HG02610 (cell line): ENCODE measurements at regions not wholly inside any gene's neighbourhood (a gene's known extent, or its start where the extent isn't known, plus 50 kb on each side); places are given as distances from the start of the nearest gene placed in this dataset.
"Not testable (repeated sequence)": the region's sequence is repeated elsewhere in the genome, so short reads cannot be mapped to it uniquely, and the experiment has no call there.

Experiments used
- ATAC-seq: cut with Tn5 transposase; IDR thresholded peaks from one replicate; pipeline ENCODE4 v1.9.1; 2021; ENCODE audit warnings: mild to moderate bottlenecking, moderate library complexity; ENCODE audit not compliant: unreplicated experiment

GRCh38 chr1:213523781-213524398 is 463.9 kb upstream of the PROX1 start:
- ATAC-seq: no peak

- ATAC-seq: no peak
These were observed 461.5 kb upstream of the PROX1 start for GRCh38 chr1:213526306-213526705.

- ATAC-seq: no peak
These were observed 457.0 kb upstream of the PROX1 start for GRCh38 chr1:213530611-213531320.

- ATAC-seq: no peak
These were observed 456.1 kb upstream of the PROX1 start for GRCh38 chr1:213531369-213532310.

GRCh38 chr1:213533125-213533524 is 454.6 kb upstream of the PROX1 start:
- no peak for ATAC-seq

GRCh38 chr1:213535679-213536078 is 452.1 kb upstream of the PROX1 start:
- ATAC-seq: no peak

- ATAC-seq: no peak
These were observed 449.5 kb upstream of the PROX1 start for GRCh38 chr1:213538251-213538650.

- no peak for ATAC-seq
These were observed 448.3 kb upstream of the PROX1 start for GRCh38 chr1:213539464-213539863.

- no peak for ATAC-seq
These were observed 446.1 kb upstream of the PROX1 start for GRCh38 chr1:213541641-213542040.

- not testable (repeated sequence) for ATAC-seq
These were observed 442.6 kb upstream of the PROX1 start for GRCh38 chr1:213545181-213545580.

- ATAC-seq: no peak
These were observed 437.8 kb upstream of the PROX1 start for GRCh38 chr1:213549982-213550381.

- ATAC-seq: no peak
These were observed 437.0 kb upstream of the PROX1 start for GRCh38 chr1:213550804-213551203.

- ATAC-seq: no peak
These were observed 435.7 kb upstream of the PROX1 start for GRCh38 chr1:213552045-213552444.

- ATAC-seq: no peak
These were observed 427.5 kb upstream of the PROX1 start for GRCh38 chr1:213560226-213560625.

- ATAC-seq: no peak
These were observed 425.9 kb upstream of the PROX1 start for GRCh38 chr1:213561870-213562269.

GRCh38 chr1:213564215-213564659 is 423.5 kb upstream of the PROX1 start:
- no peak for ATAC-seq

GRCh38 chr1:213568929-213569815 is 418.6 kb upstream of the PROX1 start:
- ATAC-seq: no peak

- ATAC-seq: no peak
These were observed 418.0 kb upstream of the PROX1 start for GRCh38 chr1:213569816-213570150.

GRCh38 chr1:213570487-213570886 is 417.3 kb upstream of the PROX1 start:
- no peak for ATAC-seq

GRCh38 chr1:213571419-213571818 is 416.4 kb upstream of the PROX1 start:
- ATAC-seq: no peak

GRCh38 chr1:213571843-213572242 is 415.9 kb upstream of the PROX1 start:
- ATAC-seq: no peak
